ENCODE measurements at regions not wholly inside any gene's neighbourhood (a gene's known extent, or its start where the extent isn't known, plus 50 kb on each side); places are given as distances from the start of the nearest gene placed in this dataset.

DNA sequence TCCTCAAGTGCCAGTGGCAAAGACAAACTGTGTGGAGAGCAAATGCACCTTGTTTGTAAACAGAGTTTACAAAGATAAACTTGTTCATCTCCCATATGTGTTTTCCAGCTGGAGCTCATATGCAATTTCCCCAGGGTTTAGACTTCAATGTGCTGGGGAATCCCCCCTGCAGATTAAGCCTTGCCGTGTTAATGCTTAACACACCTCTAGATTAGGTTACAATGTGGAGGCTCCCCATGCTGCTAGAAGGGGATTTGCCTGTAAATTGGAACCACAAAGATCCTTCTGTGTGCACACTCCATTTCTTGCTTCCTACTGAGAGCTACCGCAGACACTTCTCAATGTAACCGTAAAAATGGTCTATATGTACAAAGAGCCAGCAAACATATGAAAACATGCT, 263.1 kb downstream of the TBX18 start:
- Mint-ChIP-seq H3K9me3 (peaks cover 25% of the 10 kb centered on the region), H3K4me1 (peaks cover 4% of the 10 kb centered on the region), H3K4me3 (no peak overlapping the region), H3K36me3 (no peaks in the 10 kb centered on the region), H3K27me3 (ENCODE audit: insufficient read depth, low read depth) (peaks cover 2% of the 10 kb centered on the region), H3K27ac (no peak overlapping the region)
- no peak overlapping the region for H3K9ac ChIP-seq
- no peaks in the 10 kb centered on the region for H4K20me1 ChIP-seq (ENCODE audit: low read depth)
- H3K79me2 ChIP-seq (ENCODE audit: low read depth), result no peaks in the 10 kb centered on the region
- no peaks in the 10 kb centered on the region for H3K36me3 ChIP-seq
- no peaks in the 10 kb centered on the region for H3K27me3 ChIP-seq
- H3K27ac ChIP-seq, result no peak overlapping the region
- DNase-seq (ENCODE audit: low spot score), result peak; percentile 64
- H3K4me2 ChIP-seq, result peak overlapping the region; percentile 9
- peaks cover 6% of the 10 kb centered on the region for H3F3A ChIP-seq (ENCODE audit: low read depth)
- TF ChIP-seq, protein P1, sequence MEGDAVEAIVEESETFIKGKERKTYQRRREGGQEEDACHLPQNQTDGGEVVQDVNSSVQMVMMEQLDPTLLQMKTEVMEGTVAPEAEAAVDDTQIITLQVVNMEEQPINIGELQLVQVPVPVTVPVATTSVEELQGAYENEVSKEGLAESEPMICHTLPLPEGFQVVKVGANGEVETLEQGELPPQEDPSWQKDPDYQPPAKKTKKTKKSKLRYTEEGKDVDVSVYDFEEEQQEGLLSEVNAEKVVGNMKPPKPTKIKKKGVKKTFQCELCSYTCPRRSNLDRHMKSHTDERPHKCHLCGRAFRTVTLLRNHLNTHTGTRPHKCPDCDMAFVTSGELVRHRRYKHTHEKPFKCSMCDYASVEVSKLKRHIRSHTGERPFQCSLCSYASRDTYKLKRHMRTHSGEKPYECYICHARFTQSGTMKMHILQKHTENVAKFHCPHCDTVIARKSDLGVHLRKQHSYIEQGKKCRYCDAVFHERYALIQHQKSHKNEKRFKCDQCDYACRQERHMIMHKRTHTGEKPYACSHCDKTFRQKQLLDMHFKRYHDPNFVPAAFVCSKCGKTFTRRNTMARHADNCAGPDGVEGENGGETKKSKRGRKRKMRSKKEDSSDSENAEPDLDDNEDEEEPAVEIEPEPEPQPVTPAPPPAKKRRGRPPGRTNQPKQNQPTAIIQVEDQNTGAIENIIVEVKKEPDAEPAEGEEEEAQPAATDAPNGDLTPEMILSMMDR (IDR thresholded peaks at IDR 0.05), result no peak
- no peak for TF ChIP-seq EZH2phosphoT487 (IDR thresholded peaks at IDR 0.05)
- TF ChIP-seq EZH2 (IDR thresholded peaks at IDR 0.05), result no peak
- no peak overlapping the region for H2AFZ ChIP-seq (replicated peaks)
- H3K4me3 ChIP-seq, result no peak overlapping the region
- peaks cover 10% of the 10 kb centered on the region for H3K4me1 ChIP-seq
- no peaks in the 10 kb centered on the region for H3K9me3 ChIP-seq (ENCODE audit: low read depth)

DNA sequence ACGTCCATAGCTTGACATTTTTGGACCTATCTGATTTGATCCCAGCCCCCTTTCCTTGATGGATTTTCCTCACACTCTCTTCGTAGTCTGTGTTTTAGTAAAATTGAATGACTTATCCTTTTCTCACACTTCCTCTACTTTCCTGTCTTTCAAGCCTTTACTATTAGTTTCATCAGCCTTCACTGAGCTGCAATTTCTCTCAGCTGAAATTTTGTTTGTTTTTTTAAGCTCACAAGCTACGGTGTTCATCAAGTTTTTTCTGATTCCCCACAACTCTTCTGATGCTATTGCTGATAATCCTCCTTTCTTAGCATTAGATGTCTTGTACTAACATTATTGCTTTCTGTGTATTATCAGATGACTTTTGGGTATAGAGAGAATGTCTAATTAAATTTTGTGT, 263.7 kb downstream of the TBX18 start:
- Histone ChIP-seq H4K20me1 (ENCODE audit: low read depth) (no peaks in the 10 kb centered on the region), H3K4me2 (peak overlapping the region; percentile 9), H3K79me2 (ENCODE audit: low read depth) (no peaks in the 10 kb centered on the region), H3K9me3 (ENCODE audit: low read depth) (no peaks in the 10 kb centered on the region), H3K36me3 (no peaks in the 10 kb centered on the region), H3K27me3 (no peaks in the 10 kb centered on the region), H2AFZ (replicated peaks) (no peak overlapping the region), H3K9ac (no peak overlapping the region), H3F3A (ENCODE audit: low read depth) (peaks cover 6% of the 10 kb centered on the region), H3K27ac (no peak overlapping the region), H3K4me1 (peaks cover 10% of the 10 kb centered on the region), H3K4me3 (no peak overlapping the region)
- peaks cover 4% of the 10 kb centered on the region for H3K4me1 Mint-ChIP-seq
- H3K9me3 Mint-ChIP-seq, result peaks cover 21% of the 10 kb centered on the region
- peaks cover 2% of the 10 kb centered on the region for H3K27me3 Mint-ChIP-seq (ENCODE audit: insufficient read depth, low read depth)
- TF ChIP-seq EZH2phosphoT487 (IDR thresholded peaks at IDR 0.05), result no peak
- no peak for TF ChIP-seq EZH2 (IDR thresholded peaks at IDR 0.05)
- TF ChIP-seq, protein P1 (IDR thresholded peaks at IDR 0.05), result no peak
- no peak overlapping the region for H3K27ac Mint-ChIP-seq
- H3K4me3 Mint-ChIP-seq, result no peak overlapping the region
- H3K36me3 Mint-ChIP-seq, result no peaks in the 10 kb centered on the region
- no peak for DNase-seq (ENCODE audit: low spot score)

DNA sequence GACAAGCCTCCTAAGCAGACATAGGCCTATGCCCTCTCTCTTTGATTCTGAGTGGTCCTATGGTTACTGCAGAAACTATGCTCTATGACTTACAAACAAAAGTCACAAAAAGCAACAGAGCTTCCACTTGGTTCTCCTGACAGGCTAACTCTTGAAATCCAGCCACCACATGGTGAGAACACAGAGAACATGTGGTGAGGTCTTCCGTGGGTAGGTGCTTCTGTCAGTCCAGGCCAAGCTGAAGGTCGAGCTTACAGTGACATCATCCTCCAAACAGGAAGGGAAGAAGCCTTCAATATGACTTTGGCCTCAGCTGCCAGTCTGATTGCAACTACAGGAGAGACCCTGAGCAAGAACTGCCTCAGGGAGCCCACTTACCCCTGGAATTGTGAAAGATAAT, 265.5 kb downstream of the TBX18 start:
- no peak overlapping the region for H2AFZ ChIP-seq (replicated peaks)
- H3K4me3 Mint-ChIP-seq, result no peak overlapping the region
- TF ChIP-seq EZH2phosphoT487 (IDR thresholded peaks at IDR 0.05), result no peak
- H3K27ac ChIP-seq, result no peak overlapping the region
- H3K4me1 Mint-ChIP-seq, result peaks cover 4% of the 10 kb centered on the region
- peaks cover 6% of the 10 kb centered on the region for H3F3A ChIP-seq (ENCODE audit: low read depth)
- DNase-seq (ENCODE audit: low spot score), result no peak
- H3K27me3 Mint-ChIP-seq (ENCODE audit: insufficient read depth, low read depth), result peaks cover 5% of the 10 kb centered on the region
- no peak overlapping the region for H3K4me2 ChIP-seq
- H3K4me1 ChIP-seq, result peaks cover 10% of the 10 kb centered on the region
- H3K79me2 ChIP-seq (ENCODE audit: low read depth), result no peaks in the 10 kb centered on the region
- H3K27ac Mint-ChIP-seq, result no peak overlapping the region
- H3K9ac ChIP-seq, result no peak overlapping the region
- H3K9me3 Mint-ChIP-seq, result peaks cover 17% of the 10 kb centered on the region
- no peaks in the 10 kb centered on the region for H3K36me3 Mint-ChIP-seq
- H3K9me3 ChIP-seq (ENCODE audit: low read depth), result no peaks in the 10 kb centered on the region
- H3K27me3 ChIP-seq, result no peaks in the 10 kb centered on the region
- H4K20me1 ChIP-seq (ENCODE audit: low read depth), result no peaks in the 10 kb centered on the region
- no peaks in the 10 kb centered on the region for H3K36me3 ChIP-seq
- H3K4me3 ChIP-seq, result no peak overlapping the region

DNA sequence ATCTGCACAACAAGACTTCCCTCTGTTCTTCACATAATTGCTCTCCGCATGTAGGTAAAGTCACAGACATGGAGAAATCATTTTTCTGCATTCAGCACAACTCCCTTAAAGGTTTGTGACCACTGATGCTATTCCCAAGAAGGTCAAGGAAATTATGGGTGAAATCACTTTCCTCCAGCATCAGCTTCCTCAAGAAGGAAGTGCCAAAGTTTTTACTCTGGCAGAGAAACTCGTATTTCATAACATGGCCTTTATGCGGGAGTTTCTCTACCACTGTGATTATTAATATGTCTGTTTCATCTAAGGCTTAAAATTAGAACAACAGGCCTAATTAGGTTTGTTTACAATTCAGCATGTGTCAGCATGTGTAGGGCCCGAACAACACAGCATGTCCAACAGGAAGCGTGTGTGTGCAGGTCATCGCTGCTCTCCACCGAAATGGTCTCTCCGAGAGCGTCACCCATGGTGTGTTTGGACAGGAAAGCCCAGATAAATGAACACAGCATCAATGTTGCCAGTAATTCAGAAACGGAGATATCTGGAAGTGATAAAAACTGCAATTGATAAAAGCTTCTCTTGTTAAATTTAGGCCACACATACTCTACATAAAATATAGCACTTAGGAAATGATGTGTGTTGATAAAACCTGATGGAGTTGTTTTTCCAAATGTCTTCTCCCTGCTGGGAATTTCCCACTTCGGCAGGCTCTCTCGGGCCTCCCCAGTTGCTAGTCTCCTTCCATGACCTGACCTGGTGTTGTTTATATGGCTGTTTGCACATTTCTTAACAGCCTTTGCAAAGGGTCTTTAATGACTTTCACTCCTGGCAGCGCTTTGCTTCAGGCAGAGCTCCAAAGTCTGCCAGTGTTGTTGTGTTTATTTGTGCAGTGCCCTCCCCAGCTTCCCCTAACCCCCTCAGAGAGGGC, 265.1 kb upstream of the CEP162 start:
- Histone ChIP-seq H4K20me1 (ENCODE audit: low read depth) (no peaks in the 10 kb centered on the region), H3K79me2 (ENCODE audit: low read depth) (no peaks in the 10 kb centered on the region), H3K4me1 (no peaks in the 10 kb centered on the region), H3K36me3 (no peaks in the 10 kb centered on the region), H3K9ac (no peak overlapping the region), H3K4me3 (no peak overlapping the region), H2AFZ (replicated peaks) (no peak overlapping the region), H3K9me3 (ENCODE audit: low read depth) (no peaks in the 10 kb centered on the region), H3K27me3 (no peaks in the 10 kb centered on the region), H3K27ac (no peak overlapping the region), H3F3A (ENCODE audit: low read depth) (no peaks in the 10 kb centered on the region), H3K4me2 (no peak overlapping the region)
- H3K4me3 Mint-ChIP-seq, result no peak overlapping the region
- peaks cover 4% of the 10 kb centered on the region for H3K9me3 Mint-ChIP-seq
- peaks cover 3% of the 10 kb centered on the region for H3K27me3 Mint-ChIP-seq (ENCODE audit: insufficient read depth, low read depth)
- H3K27ac Mint-ChIP-seq, result no peak overlapping the region
- no peaks in the 10 kb centered on the region for H3K4me1 Mint-ChIP-seq
- TF ChIP-seq EZH2 (IDR thresholded peaks at IDR 0.05), result no peak
- TF ChIP-seq, protein P1 (IDR thresholded peaks at IDR 0.05), result no peak
- no peak for TF ChIP-seq EZH2phosphoT487 (IDR thresholded peaks at IDR 0.05)
- no peak for DNase-seq (ENCODE audit: low spot score)
- H3K36me3 Mint-ChIP-seq, result no peaks in the 10 kb centered on the region

Measured in neural progenitor cell (in vitro differentiated cells).